Breast epithelium (tissue), 3 donors: ENCODE measurements at regions not wholly inside any gene's neighbourhood (a gene's known extent, or its start where the extent isn't known, plus 50 kb on each side); places are given as distances from the start of the nearest gene placed in this dataset.

Source experiments
- POLR2A ChIP-seq: fragments of 450-650 bp; IDR thresholded peaks from one replicate; pipeline ENCODE4 v1.6.1; 2016; ENCODE audit warnings: antibody characterized with exemption, mild to moderate bottlenecking, moderate library complexity
- POLR2AphosphoS5 ChIP-seq, 3 donors: sonication (generic); formaldehyde crosslinking; IDR thresholded peaks; one replicate each; pipeline ENCODE4 v1.6.1; 2017; ENCODE audit warnings: antibody characterized with exemption in 3 of 3
- TF ChIP-seq, protein P1 (sequence below), 3 donors: fragments of 450-650 bp; IDR thresholded peaks; one replicate each; pipeline ENCODE4 v1.5.1; 2016 to 2017; ENCODE audit warnings: antibody characterized with exemption in 3 of 3, mild to moderate bottlenecking in 3 of 3, moderate library complexity in 3 of 3

DNA sequence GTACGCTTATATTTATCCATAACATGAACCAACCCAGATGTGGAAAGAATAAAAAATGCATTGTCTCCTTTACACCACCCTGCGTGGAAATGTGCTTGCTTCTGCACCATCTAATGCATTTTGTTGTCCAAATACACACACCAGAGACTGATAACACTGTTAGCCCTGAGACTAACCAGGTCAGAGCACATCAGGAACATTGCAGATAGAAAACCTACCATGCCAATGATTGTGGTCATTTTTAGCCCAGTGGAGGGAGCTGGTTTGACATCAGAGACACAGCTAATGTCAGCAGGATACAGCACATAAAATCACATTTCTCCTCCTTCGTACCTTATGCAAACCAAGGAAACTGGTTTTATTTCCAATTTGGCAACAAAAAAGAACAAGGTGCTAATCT, 528.7 kb downstream of the DOK5 start:
- no peak for TF ChIP-seq POLR2A
- TF ChIP-seq, protein P1, sequence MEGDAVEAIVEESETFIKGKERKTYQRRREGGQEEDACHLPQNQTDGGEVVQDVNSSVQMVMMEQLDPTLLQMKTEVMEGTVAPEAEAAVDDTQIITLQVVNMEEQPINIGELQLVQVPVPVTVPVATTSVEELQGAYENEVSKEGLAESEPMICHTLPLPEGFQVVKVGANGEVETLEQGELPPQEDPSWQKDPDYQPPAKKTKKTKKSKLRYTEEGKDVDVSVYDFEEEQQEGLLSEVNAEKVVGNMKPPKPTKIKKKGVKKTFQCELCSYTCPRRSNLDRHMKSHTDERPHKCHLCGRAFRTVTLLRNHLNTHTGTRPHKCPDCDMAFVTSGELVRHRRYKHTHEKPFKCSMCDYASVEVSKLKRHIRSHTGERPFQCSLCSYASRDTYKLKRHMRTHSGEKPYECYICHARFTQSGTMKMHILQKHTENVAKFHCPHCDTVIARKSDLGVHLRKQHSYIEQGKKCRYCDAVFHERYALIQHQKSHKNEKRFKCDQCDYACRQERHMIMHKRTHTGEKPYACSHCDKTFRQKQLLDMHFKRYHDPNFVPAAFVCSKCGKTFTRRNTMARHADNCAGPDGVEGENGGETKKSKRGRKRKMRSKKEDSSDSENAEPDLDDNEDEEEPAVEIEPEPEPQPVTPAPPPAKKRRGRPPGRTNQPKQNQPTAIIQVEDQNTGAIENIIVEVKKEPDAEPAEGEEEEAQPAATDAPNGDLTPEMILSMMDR (IDR thresholded peaks at IDR 0.05), result no peak
- no peak for TF ChIP-seq POLR2AphosphoS5 (IDR thresholded peaks at IDR 0.05)
